ENCODE measurements at regions not wholly inside any gene's neighbourhood (a gene's known extent, or its start where the extent isn't known, plus 50 kb on each side); places are given as distances from the start of the nearest gene placed in this dataset.

- no peak for TF ChIP-seq POLR2A (IDR thresholded peaks at IDR 0.05; ENCODE audit: low read length)
- no peak for TF ChIP-seq GATA1 (IDR thresholded peaks at IDR 0.05; ENCODE audit: low read depth, low read length)
These were observed 1503.8 kb upstream of the PABPC4L start for GRCh38 chr4:135705343-135705742.

Measured in erythroblast (primary cell).